M059J (cell line): ENCODE measurements at regions not wholly inside any gene's neighbourhood (a gene's known extent, or its start where the extent isn't known, plus 50 kb on each side); places are given as distances from the start of the nearest gene placed in this dataset.

Experiments used
- DNase-seq: peaks from one replicate; pipeline ENCODE4 v3.0.0-alpha.2; 2012; ENCODE audit warnings: low read depth

DNA sequence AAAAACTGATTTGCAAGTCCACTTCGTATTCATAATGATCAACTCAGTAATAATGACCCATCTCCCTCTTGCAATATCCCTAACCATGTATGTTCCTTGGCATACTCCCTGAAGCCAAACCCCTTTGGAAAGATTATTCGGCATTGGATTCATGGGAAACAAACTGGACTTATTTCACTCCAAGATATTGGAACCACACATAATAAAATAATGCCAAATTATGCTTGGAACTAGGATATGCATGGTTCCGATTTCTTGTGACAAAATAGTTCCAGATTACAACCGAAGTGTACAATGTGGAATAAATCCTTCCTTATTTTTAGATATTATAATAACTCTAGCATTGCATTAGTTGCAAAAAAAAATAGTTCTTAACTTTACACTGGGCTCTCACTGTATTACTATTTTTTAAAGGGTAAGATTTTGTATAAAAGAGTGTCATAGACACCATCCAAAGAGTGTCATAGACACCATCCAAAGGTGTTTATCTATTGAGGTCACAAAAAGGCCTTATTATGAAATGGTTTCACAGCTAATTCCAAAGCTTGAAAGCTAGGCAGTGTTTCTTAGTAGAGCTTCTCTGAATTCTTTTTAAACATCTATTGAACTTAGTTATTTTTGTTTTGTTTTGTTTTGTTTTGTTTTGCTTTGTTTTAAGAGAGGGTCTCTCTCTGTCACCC lies 410.9 kb upstream of the JARID2 start:
- no peak for DNase-seq

DNA sequence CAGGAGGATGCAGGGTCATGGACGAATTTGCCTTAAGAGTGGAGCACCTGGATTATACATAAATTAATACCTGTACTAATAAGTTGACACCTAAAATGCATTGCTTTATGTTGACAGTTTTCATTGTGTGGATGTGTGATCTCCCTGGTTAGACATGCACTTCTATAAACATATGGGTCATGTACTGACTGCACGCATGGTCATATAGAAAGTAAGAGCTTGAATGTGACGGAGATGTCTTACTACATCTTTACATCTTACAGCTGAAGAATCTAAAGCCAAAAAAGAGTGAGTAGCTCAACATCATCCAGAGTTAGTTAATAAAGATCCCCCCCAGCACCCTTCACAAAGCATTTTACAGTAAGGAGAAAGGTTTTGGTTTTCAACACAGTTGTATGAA lies 408.4 kb upstream of the JARID2 start:
- DNase-seq, result no peak

DNA sequence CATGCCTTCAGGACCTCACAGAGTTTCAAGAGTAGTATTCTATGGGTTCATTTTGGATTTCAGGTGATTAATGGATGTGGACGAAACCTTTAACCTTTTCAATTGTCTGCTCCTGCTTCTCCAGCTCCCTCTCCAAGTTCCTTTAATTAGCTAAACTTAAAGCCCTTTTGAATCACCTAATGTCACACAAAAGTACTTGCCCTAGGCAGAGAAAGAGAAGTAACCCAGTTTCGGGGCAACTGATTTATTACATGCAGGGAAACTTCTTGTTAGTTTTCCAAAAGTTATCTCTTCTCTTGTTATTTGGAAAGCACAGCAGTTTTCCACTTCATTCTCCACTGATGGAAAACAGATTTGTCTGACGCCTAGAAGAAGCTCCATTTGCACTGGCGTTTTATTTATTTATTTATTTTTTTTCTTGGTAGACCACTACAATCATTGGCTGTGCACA lies 407.7 kb upstream of the JARID2 start:
- peak; percentile 47 for DNase-seq

DNA sequence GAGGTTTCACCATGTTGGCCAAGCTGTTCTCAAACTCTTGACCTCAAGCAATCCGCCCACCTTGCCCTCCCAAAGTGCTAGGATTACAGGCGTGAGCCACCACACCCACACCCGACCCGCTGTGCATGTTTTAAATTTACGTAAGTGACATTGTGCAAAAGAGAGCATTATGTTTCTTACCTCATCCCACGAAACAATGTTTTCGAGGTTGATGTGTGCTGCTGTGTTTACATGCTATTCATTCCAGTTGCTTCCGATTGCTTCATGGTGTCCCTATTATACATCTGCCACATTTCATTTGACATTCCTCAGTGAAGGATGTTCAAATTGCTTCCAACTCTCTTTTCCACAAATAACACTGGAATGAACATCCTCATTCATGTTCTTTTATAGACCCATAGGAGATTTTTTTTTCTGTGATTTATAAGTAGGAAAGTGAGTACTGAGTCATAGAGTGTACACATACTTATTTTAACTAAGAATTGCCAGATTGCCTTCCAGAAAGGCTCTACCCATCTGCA lies 403.9 kb upstream of the JARID2 start:
- peak; percentile 92 for DNase-seq

DNA sequence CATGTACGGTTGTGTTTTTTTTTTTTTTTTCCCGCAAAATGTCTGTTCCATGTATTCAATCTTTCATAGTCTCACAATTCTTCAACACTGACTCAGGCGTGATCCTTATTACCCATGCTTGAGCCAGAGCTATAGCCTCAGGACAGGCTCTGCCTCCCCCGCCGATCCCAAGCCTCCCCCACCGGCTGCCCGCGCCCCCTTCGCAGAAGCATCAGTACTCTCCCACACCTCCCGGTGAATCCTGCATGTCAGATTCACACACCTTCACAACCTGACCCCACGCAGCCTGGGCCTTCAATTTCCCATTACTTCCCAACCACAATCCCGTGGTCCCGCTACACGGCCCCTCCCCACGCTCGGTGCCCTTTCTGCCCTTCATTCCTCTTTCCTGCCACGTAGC lies 401.5 kb upstream of the JARID2 start:
- no peak for DNase-seq

DNA sequence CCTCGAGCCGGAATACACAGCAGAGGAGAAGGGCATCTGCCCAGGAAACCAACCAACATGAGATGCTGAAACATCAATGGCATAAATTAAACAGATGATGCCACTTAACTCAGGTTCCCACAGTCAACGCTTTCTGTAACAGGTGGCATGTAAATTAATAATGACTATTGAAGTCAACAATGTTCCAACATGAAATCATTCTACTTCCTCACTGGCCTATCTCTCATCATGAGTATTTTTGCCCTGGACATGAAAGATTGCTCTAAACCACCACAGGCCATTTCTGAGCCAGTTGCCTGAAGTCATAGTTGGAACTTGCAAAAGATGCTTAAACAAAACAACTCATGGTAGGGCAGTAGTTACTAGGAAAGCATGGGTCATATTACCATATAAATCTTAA lies 397.9 kb upstream of the JARID2 start:
- peak; percentile 42 for DNase-seq

DNA sequence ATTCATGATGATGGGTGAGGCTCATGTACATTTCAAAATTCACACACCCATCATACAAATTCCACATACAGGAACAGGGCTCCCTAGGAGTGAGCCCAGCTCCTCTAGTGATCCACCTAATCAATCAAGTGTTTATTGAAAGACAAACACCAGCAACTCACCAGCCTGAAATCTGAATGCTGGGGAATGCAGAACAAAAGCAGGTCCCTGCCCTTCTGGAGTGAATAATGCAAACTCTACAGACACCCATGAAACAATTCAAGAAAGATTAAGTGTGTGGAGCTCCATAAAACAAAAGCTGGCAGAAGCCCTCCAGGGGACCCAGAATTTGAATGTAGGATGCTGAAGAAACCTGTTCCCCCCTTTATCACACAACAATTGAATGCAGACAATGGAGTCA lies 396.7 kb upstream of the JARID2 start:
- no peak for DNase-seq

DNA sequence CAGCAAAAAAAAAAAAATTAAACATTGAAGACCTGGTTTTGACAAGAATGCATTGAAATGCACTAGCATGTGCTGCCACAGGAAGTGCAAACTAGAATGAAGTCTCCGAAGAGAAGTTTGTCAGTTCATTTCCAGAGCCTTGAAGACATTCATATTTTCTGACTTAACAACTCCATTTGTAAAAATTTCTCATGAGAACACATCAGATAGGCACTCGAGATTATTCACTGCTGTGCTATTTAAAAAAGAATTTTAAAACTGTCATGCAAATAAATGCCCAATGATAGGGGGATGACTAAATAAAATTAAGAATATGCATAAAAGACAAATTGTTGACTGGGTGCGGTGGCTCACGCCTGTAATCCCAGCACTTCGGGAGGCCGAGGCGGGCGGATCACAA lies 394.6 kb upstream of the JARID2 start:
- DNase-seq, result no peak

DNA sequence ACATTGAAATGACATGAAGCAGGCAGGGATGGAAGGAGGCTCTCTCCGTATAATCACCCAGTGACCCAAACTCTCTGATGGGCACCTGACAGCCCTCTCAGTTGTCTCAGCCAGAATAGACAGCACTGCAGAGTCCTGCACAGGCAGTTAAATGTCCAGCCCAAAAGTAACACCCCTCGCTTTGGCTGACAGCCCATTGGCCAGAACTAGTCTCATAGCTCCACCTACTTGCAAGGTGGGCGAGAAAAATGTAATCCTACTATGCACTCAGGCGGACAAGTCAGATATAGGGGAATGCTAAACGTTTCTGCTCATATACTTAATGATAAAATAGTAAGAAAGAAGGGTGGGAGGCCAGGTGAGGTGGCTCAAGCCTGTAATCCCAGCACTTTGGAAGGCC lies 393.5 kb upstream of the JARID2 start:
- no peak for DNase-seq

DNA sequence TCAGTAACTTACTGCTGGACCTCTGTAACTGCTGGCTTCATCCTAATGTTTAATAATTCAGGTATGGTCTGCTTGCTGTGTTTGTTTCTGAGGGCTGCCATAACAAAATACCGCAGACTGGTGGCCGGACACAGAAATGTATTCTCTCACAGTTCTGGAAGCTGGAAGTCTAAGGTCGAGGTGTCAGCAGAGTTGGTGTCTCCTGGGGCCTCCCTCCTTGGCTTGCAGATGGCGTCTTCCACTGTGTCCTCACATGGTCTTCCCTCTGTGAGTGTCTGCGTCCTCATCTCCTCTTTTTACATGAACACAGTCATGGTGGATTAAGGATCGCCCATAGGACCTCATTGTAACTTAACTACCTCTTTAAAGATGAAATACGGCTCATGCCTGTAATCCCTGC lies 389.7 kb upstream of the JARID2 start:
- no peak for DNase-seq

DNA sequence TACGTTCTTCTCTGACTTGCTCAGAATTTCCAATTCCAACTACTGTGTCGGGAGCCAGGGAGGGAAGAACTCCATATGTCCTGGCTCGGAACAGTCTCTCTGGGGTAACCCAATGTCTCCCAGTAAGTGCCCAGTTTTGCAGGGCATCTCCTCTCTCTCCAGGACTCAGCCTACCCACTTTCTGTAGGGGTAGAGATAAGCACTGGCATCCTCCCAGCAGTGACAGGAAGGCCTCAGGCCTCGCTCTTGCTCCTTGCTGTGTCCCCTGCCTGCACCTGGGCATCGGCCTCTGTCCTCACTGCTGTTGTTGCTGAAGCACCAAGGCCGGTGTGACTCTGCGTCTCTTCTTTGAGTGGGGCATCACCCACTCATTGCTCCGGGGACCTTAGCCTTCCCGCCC lies 388.9 kb upstream of the JARID2 start:
- no peak for DNase-seq

DNA sequence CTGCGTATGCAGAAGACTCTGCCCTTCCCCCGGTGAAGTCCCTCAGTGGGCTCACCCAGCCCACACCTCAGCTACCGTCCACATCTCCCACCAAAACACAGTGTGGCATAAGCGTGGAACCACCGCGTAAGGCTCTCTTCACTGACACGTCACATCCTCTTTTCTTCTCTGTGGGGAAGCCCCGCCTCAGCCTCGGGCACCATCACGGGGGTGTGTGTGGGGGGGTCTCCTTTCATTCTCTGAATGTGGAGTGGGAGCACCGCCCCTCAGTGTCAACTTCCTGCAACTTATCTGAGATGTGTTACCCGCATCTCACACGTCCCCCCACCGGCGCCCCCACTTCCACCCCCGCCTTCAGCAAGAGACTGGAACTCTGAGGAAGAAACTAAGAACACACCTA lies 388.4 kb upstream of the JARID2 start:
- no peak for DNase-seq

DNA sequence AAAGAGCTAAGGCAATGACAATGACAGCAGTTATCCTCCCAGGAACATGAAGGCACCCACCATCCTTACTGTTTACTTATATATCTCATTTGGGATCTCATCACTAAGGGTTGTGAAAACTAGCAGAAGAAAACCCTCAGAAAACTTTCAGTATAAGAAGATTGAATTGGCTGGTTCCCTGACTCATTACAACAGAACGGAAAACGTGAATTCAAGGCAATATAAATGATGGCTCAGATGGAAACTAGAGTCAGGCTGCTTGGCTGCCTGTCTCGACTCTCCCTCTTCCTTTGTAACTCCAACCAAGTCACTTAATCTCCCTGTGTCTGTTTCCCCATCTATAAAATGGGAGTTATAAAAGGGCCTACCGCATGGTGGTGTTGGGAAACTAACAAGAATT lies 387.1 kb upstream of the JARID2 start:
- no peak for DNase-seq

DNA sequence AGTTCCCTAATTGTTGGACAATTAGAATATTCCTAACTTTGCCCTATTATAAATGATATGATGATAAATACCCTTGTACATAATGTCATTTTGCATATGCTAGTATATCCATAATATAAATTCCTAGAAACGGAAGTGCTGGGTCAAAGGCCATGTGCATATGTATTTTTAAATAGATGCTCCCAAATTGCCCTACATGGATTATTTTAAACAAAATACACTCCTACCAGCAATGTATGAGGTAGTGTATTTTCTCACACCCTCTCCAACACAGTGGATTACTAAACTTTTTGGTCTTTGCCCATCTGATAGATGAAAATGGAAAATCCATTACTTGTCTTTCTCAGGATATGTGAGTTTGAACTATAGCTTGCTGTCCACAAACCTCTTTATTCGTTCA lies 385.1 kb upstream of the JARID2 start:
- no peak for DNase-seq

DNA sequence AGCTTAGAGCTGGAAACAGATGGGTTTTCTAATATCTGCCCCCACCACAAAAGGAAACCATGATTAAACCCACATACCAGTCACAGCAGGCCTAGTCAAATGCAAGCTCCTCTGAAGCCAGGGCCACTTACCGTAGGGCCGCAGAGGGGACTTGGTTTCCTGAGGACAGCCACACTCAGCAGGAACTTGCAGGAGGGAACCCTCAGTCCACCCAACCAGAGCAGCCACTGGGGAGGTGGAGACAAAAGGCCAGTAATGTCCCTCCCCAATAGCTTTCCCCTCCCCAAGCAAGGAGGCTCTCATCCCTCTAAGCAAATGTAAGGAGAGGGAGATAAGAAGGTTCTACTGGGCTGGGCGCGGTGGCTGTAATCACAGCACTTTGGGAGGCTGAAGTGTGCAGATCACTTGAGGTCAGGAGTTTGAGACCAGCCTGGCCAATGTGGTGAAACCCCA lies 384.4 kb upstream of the JARID2 start:
- no peak for DNase-seq

DNA sequence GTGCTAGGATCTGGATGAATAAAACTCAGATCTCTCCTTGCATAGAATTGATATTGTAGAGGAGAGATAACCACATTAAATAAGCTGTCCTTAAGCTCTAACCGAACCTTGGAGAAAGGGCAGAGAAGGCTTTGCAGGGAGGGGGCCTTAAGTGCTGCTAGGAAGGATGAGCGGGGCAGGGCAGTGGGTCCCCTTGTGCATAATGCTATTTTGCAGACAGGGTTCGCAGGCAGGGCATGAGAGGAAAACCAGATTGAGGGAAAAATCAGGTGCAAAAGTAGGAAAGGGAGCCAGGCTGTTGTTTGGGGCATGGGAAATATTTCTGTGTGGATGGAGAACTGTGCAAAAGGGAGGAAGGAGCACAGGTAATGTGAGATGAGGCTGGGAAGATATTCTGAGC lies 383.0 kb upstream of the JARID2 start:
- DNase-seq, result no peak

DNA sequence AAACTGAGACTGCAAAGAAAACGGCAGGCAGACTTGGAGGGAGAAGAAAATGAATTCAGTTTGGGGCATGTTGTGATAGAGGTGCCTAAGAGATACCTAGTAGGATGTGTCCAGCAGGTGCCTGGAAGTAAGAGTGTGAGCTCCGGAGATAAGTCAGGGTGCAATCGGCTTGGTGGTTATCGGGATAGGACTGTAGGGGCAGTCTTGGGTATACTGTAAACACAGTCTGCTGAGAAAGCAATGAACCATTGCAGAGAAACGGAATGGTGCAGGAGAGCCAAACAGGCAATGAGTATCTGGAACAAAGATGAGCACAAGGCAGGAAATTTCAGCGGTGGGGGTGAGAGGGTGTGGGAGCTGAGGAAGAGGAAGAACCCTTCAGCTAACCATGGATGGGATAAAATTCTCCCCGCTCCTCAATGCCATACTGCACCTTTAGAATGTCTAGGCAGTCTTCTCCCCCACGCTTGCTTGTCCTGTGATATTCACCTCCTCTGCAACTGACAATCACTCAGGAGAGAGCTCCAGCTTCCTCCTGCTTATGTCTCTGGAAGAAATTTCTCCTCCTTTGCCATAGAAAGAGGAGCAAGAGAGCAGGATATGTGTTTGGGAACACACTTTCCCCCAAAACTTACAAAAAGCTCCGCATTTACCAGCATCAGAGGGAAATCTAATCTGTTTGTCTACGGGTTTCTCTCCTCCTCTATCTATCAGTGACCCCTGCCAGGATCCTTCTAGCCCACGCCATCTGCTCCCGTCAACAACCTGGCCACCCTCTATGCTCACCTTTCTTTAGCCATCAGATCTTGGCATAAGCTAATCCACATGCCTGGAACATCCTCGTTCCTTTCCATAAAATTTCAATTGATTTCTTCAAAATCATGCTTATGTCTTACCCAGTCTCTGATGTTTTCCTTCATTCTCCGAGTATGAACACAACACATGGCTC lies 381.7 kb upstream of the JARID2 start:
- DNase-seq, result no peak

DNA sequence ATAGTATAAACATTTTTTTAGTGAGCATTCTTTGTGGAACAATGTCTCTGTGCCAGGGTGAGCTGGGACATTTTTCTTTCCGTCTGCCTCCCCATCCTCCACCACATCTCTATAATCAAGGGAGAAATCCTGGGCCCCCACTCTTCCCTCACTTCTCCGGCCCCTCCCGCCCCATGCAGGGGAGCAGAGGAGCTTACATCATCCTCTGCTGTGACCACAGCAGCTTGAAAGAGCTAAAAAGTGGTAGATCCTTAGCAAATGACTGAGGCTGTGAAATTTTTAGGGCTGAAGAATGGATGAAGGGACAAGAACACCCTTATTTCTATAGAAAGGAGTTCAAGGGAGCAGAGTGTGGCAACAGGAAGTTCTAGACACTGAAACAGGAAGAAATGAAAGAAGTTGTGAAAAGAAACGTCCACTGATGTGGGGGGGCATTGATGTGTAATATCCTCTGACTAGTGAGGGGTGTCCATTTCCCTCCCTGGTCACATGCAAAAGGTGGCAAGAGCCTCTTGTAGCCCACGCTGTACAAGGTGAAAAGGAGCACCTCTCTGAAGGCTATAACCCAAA lies 380.3 kb upstream of the JARID2 start:
- DNase-seq, result no peak

DNA sequence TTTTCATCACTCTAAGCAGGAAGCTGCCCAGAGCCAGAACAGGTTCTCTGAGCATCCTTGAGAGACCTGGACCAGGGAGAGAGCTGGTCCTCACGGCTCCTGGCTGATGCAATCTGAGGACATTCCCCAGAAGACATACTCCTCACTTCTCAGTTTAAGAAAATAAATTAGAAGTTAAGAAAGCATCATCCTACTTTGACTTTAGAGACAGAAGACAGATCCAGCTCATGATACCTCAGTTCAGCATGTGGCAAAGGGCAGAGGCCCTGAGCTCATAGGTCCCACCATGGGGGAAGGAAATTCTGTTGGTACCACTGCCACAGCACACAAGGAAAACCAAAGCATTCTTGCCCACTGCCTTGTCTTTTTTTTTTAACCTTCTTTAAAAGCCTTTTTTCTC lies 378.1 kb upstream of the JARID2 start:
- DNase-seq, result no peak

DNA sequence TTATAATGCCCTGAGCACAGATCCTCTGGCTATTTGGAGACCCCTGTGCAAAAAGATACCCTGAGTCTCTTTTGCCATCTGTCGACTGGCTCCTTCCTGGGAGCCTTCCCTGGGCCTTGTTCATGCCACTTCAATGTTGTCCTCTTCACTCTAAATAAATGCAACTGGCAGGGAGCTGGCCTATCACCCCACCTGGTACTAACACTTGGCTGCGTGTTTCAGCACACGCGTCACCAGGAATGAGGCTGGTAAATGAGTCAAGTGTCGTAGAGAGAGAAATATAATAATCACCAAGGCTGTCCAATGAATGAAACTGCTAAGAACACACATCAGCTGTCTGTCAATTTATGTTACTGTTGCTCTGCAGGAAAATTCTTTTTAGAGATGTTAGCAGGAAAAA lies 374.6 kb upstream of the JARID2 start:
- peak; percentile 65 for DNase-seq

DNA sequence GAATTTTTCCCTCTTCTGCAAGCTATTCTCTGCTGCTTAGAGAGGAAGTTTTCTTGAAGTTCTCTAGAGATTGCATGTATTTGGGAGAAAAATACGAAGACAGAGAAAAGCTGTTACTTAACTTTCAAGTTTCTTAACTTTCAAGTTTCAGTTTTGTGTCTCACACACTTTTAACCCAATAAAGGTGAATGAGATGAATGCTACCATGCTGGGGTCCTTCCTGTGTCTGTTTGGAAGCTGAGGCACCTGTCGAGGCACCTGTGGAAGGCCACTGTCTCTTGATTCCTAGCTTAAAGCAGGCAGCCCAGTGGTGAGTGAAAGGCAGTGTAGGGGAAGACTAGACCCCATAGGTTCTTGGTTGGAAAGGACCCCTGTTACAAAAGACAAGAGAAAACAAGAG lies 372.8 kb upstream of the JARID2 start:
- DNase-seq, result no peak

DNA sequence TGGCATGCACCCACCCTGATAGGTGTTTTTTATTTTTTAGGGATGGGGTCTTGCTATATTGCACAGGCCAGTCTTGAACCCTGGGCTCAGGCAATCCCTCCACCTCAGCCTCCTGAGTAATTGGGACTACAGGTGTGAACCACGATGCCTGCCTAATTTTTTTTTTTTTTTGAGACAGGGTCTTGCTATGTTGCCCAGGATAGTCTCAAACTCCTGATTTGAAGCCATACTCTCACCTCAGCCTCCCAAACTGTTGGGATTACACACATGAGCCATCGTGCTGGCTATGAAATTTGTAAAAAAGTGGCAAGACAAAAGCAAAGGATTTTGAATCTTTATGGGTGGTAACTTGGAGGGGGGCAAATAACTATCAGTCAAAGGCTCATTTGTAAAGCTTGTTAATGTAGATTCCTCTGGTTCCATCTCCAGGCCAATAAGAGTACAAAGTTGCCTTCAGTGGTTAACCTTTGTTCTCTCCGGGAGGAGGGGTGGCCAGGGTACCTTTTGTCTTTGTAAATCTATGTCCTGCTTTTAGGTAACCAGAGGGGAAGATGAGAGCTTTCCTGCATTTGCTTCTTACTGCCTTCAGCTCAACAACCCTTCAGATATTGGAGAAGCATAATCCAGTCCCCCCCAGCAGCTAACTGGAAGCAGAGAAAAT lies 372.0 kb upstream of the JARID2 start:
- no peak for DNase-seq
